T-helper 2 cell treated with Interferon-gamma antibody and Interleukin-4, amounts not matched to agents 5 μg/mL and 100 μg/mL, for 36 hours (primary cell): ENCODE measurements at regions not wholly inside any gene's neighbourhood (a gene's known extent, or its start where the extent isn't known, plus 50 kb on each side); places are given as distances from the start of the nearest gene placed in this dataset.

Experiments
- DNase-seq: peaks from one replicate; pipeline ENCODE4 v3.0.0; 2021; ENCODE audit warnings: low spot score
- H3K27ac Mint-ChIP-seq: one replicate; pipeline ENCODE4 v1.8.0; 2021; ENCODE audit warnings: mild to moderate bottlenecking, mixed read lengths
- H3K27me3 Mint-ChIP-seq: one replicate; pipeline ENCODE4 v1.8.0; 2021; ENCODE audit warnings: low read depth, mixed read lengths
- H3K36me3 Mint-ChIP-seq: one replicate; pipeline ENCODE4 v1.8.0; 2021; ENCODE audit warnings: low read depth, mixed read lengths
- H3K4me1 Mint-ChIP-seq: one replicate; pipeline ENCODE4 v1.8.0; 2021; ENCODE audit warnings: low read depth, mixed read lengths
- H3K4me3 Mint-ChIP-seq: one replicate; pipeline ENCODE4 v1.8.0; 2022; ENCODE audit warnings: mild to moderate bottlenecking, moderate library complexity, mixed read lengths
- H3K9me3 Mint-ChIP-seq: one replicate; pipeline ENCODE4 v1.8.0; 2021; ENCODE audit warnings: mixed read lengths

- H3K9me3 Mint-ChIP-seq = no peaks in the 10 kb centered on the region
- peaks cover 12% of the 10 kb centered on the region for H3K4me1 Mint-ChIP-seq
- no peaks in the 10 kb centered on the region for H3K27me3 Mint-ChIP-seq
- H3K27ac Mint-ChIP-seq = no peak overlapping the region
- no peak overlapping the region for H3K4me3 Mint-ChIP-seq
- peaks cover 3% of the 10 kb centered on the region for H3K36me3 Mint-ChIP-seq
- DNase-seq = no peak
These were observed 435.7 kb downstream of the ZEB2 start for GRCh38 chr2:144084114-144084661.

GRCh38 chr2:144083211-144083610 lies 436.7 kb downstream of the ZEB2 start:
- Mint-ChIP-seq H3K9me3 (no peaks in the 10 kb centered on the region), H3K4me3 (no peak overlapping the region), H3K27me3 (no peaks in the 10 kb centered on the region), H3K4me1 (peaks cover 12% of the 10 kb centered on the region), H3K36me3 (peaks cover 3% of the 10 kb centered on the region), H3K27ac (no peak overlapping the region)
- DNase-seq = no peak

GRCh38 chr2:144082777-144083176 lies 437.1 kb downstream of the ZEB2 start:
- H3K4me1 Mint-ChIP-seq = peaks cover 7% of the 10 kb centered on the region
- no peaks in the 10 kb centered on the region for H3K9me3 Mint-ChIP-seq
- no peaks in the 10 kb centered on the region for H3K27me3 Mint-ChIP-seq
- no peak overlapping the region for H3K4me3 Mint-ChIP-seq
- H3K36me3 Mint-ChIP-seq = peaks cover 3% of the 10 kb centered on the region
- DNase-seq = no peak
- H3K27ac Mint-ChIP-seq = no peak overlapping the region

- H3K36me3 Mint-ChIP-seq = peaks cover 3% of the 10 kb centered on the region
- H3K9me3 Mint-ChIP-seq = no peaks in the 10 kb centered on the region
- H3K4me1 Mint-ChIP-seq = peaks cover 3% of the 10 kb centered on the region
- no peak overlapping the region for H3K27ac Mint-ChIP-seq
- no peaks in the 10 kb centered on the region for H3K27me3 Mint-ChIP-seq
- no peak overlapping the region for H3K4me3 Mint-ChIP-seq
- no peak for DNase-seq
These were observed 437.6 kb downstream of the ZEB2 start for GRCh38 chr2:144082327-144082726.

- H3K27me3 Mint-ChIP-seq = no peaks in the 10 kb centered on the region
- peaks cover 3% of the 10 kb centered on the region for H3K36me3 Mint-ChIP-seq
- H3K4me1 Mint-ChIP-seq = no peaks in the 10 kb centered on the region
- H3K4me3 Mint-ChIP-seq = no peak overlapping the region
- no peak for DNase-seq
- H3K27ac Mint-ChIP-seq = no peak overlapping the region
- no peaks in the 10 kb centered on the region for H3K9me3 Mint-ChIP-seq
These were observed 438.6 kb downstream of the ZEB2 start for GRCh38 chr2:144081272-144081671.

GRCh38 chr2:144079803-144080202 lies 440.1 kb downstream of the ZEB2 start:
- no peak overlapping the region for H3K4me3 Mint-ChIP-seq
- no peaks in the 10 kb centered on the region for H3K27me3 Mint-ChIP-seq
- no peaks in the 10 kb centered on the region for H3K4me1 Mint-ChIP-seq
- no peak overlapping the region for H3K27ac Mint-ChIP-seq
- no peak for DNase-seq
- H3K36me3 Mint-ChIP-seq = peaks cover 3% of the 10 kb centered on the region
- H3K9me3 Mint-ChIP-seq = no peaks in the 10 kb centered on the region

- DNase-seq = no peak
- Mint-ChIP-seq H3K27me3 (no peaks in the 10 kb centered on the region), H3K4me3 (no peak overlapping the region), H3K4me1 (no peaks in the 10 kb centered on the region), H3K36me3 (peaks cover 3% of the 10 kb centered on the region), H3K9me3 (no peaks in the 10 kb centered on the region), H3K27ac (no peak overlapping the region)
These were observed 440.9 kb downstream of the ZEB2 start for GRCh38 chr2:144078802-144079724.

- H3K4me1 Mint-ChIP-seq = no peaks in the 10 kb centered on the region
- H3K36me3 Mint-ChIP-seq = peaks cover 1% of the 10 kb centered on the region
- no peak overlapping the region for H3K4me3 Mint-ChIP-seq
- no peak overlapping the region for H3K27ac Mint-ChIP-seq
- no peak for DNase-seq
- no peaks in the 10 kb centered on the region for H3K27me3 Mint-ChIP-seq
- no peaks in the 10 kb centered on the region for H3K9me3 Mint-ChIP-seq
These were observed 441.8 kb downstream of the ZEB2 start for GRCh38 chr2:144078106-144078505.

- Mint-ChIP-seq H3K9me3 (no peaks in the 10 kb centered on the region), H3K4me1 (no peaks in the 10 kb centered on the region), H3K36me3 (no peaks in the 10 kb centered on the region), H3K27me3 (no peaks in the 10 kb centered on the region), H3K4me3 (no peak overlapping the region), H3K27ac (no peak overlapping the region)
- no peak for DNase-seq
These were observed 445.5 kb downstream of the ZEB2 start for GRCh38 chr2:144074450-144074849.

GRCh38 chr2:144071461-144071860 lies 448.5 kb downstream of the ZEB2 start:
- H3K4me1 Mint-ChIP-seq = peaks cover 3% of the 10 kb centered on the region
- no peaks in the 10 kb centered on the region for H3K27me3 Mint-ChIP-seq
- no peaks in the 10 kb centered on the region for H3K36me3 Mint-ChIP-seq
- H3K9me3 Mint-ChIP-seq = no peaks in the 10 kb centered on the region
- no peak overlapping the region for H3K27ac Mint-ChIP-seq
- H3K4me3 Mint-ChIP-seq = no peak overlapping the region
- no peak for DNase-seq

- Mint-ChIP-seq H3K4me1 (peaks cover 3% of the 10 kb centered on the region), H3K27ac (no peak overlapping the region), H3K27me3 (no peaks in the 10 kb centered on the region), H3K4me3 (no peak overlapping the region), H3K9me3 (no peaks in the 10 kb centered on the region), H3K36me3 (no peaks in the 10 kb centered on the region)
- no peak for DNase-seq
These were observed 452.4 kb downstream of the ZEB2 start for GRCh38 chr2:144067506-144067905.

GRCh38 chr2:144063602-144064001 lies 456.3 kb downstream of the ZEB2 start:
- Mint-ChIP-seq H3K4me3 (no peak overlapping the region), H3K27ac (no peak overlapping the region), H3K27me3 (no peaks in the 10 kb centered on the region), H3K36me3 (no peaks in the 10 kb centered on the region), H3K9me3 (no peaks in the 10 kb centered on the region), H3K4me1 (no peaks in the 10 kb centered on the region)
- DNase-seq = no peak

- H3K4me3 Mint-ChIP-seq = no peak overlapping the region
- DNase-seq = no peak
- no peaks in the 10 kb centered on the region for H3K4me1 Mint-ChIP-seq
- H3K9me3 Mint-ChIP-seq = no peaks in the 10 kb centered on the region
- H3K27me3 Mint-ChIP-seq = no peaks in the 10 kb centered on the region
- peaks cover 1% of the 10 kb centered on the region for H3K36me3 Mint-ChIP-seq
- no peak overlapping the region for H3K27ac Mint-ChIP-seq
These were observed 465.0 kb downstream of the ZEB2 start for GRCh38 chr2:144054911-144055310.

- Mint-ChIP-seq H3K27ac (no peak overlapping the region), H3K4me3 (no peak overlapping the region), H3K36me3 (no peaks in the 10 kb centered on the region), H3K27me3 (no peaks in the 10 kb centered on the region), H3K9me3 (no peaks in the 10 kb centered on the region), H3K4me1 (no peaks in the 10 kb centered on the region)
- DNase-seq = no peak
These were observed 467.8 kb downstream of the ZEB2 start for GRCh38 chr2:144052083-144052482.
